ENCODE measurements at regions not wholly inside any gene's neighbourhood (a gene's known extent, or its start where the extent isn't known, plus 50 kb on each side); places are given as distances from the start of the nearest gene placed in this dataset.

DNA sequence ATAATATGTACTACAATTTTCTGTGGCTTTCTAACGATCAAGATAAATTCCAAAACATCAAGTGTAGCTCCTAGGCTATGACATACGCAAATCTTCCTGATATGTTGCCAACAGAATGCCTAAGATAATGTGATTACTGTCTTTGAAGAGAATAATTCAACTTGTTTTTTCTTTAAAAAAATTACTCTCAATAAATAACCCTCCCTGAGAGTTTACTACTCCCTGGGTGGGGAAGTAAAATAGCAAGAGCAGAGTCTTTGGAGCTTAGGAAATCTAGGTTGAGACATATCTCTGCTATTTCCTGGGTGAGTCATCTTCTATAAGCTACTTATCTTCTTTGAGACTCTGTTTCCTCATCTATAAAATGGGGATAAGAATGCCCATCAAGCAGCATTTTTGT, 201.2 kb downstream of the ACTL7B start:
- H3K27me3 ChIP-seq (ENCODE audit: insufficient read depth in 3 of 3, low read length in 2 of 3) = no peaks in the 10 kb centered on the region
- H3K9me3 ChIP-seq = peaks cover 10% of the 10 kb centered on the region
- no peak overlapping the region for H3K4me3 ChIP-seq
- H3K4me1 ChIP-seq = no peaks in the 10 kb centered on the region
- intact Hi-C loops (cut with DNase I) = no loop called here
- H3K36me3 ChIP-seq (ENCODE audit: insufficient read depth in 1 of 2, low read depth in 1 of 2) = no peaks in the 10 kb centered on the region
- DNase-seq (no peak), ATAC-seq (no peak)
- H3K27ac ChIP-seq = no peak overlapping the region
- no peak for TF ChIP-seq CTCF (IDR thresholded peaks at IDR 0.05)
- WGBS, 3 donors = 43 to 57% (median 44%) methylated on average over 2 of the region's 2 CpGs

GRCh38 chr9:108652851-108653250, 202.9 kb downstream of the ACTL7B start:
- H3K36me3 ChIP-seq (ENCODE audit: insufficient read depth in 1 of 2, low read depth in 1 of 2) = no peaks in the 10 kb centered on the region
- intact Hi-C loops (cut with DNase I) = no loop called here
- DNase-seq (no peak), ATAC-seq (no peak)
- H3K4me3 ChIP-seq = no peak overlapping the region
- no peak for TF ChIP-seq CTCF (IDR thresholded peaks at IDR 0.05)
- no peaks in the 10 kb centered on the region for H3K27me3 ChIP-seq (ENCODE audit: insufficient read depth in 3 of 3, low read length in 2 of 3)
- H3K4me1 ChIP-seq = no peaks in the 10 kb centered on the region
- H3K27ac ChIP-seq = no peak overlapping the region
- WGBS, 3 donors = 90 to 93% (median 91%) methylated on average over 3 of the region's 3 CpGs
- no peaks in the 10 kb centered on the region for H3K9me3 ChIP-seq

GRCh38 chr9:108650826-108651225, 205.0 kb downstream of the ACTL7B start:
- DNase-seq (no peak), ATAC-seq (no peak)
- no peaks in the 10 kb centered on the region for H3K36me3 ChIP-seq (ENCODE audit: insufficient read depth in 1 of 2, low read depth in 1 of 2)
- H3K27ac ChIP-seq = no peak overlapping the region
- intact Hi-C loops (cut with DNase I) = no loop called here
- H3K4me3 ChIP-seq = no peak overlapping the region
- no peaks in the 10 kb centered on the region for H3K4me1 ChIP-seq
- H3K9me3 ChIP-seq = no peaks in the 10 kb centered on the region
- no peak for TF ChIP-seq CTCF (IDR thresholded peaks at IDR 0.05)
- 24 to 72% (median 26%) methylated on average over 2 of the region's 2 CpGs for WGBS, 3 donors
- H3K27me3 ChIP-seq (ENCODE audit: insufficient read depth in 3 of 3, low read length in 2 of 3) = no peaks in the 10 kb centered on the region

DNA sequence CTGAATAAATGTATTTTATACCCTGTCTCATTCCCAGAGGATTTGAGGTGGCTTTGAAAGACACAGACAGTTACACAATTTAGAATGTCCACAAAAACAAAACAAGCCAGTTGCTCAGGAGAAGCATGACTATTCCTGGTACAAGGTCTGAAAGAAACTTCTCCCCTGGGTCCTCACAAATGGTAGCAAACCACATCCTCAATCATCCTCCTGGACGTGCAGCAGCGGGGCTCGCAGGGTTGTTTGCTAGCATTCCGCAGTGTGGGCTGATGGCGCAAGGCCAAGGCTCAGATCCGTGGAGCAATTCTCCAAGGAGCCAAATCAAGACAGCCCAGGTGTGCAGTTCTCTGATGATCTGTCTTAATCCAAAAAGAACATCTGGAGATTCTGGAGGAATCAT, 210.3 kb downstream of the ACTL7B start:
- no peaks in the 10 kb centered on the region for H3K27me3 ChIP-seq (ENCODE audit: insufficient read depth in 3 of 3, low read length in 2 of 3)
- DNase-seq (peak in 1 of 2 donors; percentile 16), ATAC-seq (no peak)
- no peaks in the 10 kb centered on the region for H3K4me1 ChIP-seq
- no peaks in the 10 kb centered on the region for H3K9me3 ChIP-seq
- no peak overlapping the region for H3K4me3 ChIP-seq
- H3K36me3 ChIP-seq (ENCODE audit: insufficient read depth in 1 of 2, low read depth in 1 of 2) = no peaks in the 10 kb centered on the region
- 18 to 25% (median 20%) methylated on average over 6 of the region's 6 CpGs for WGBS, 3 donors
- intact Hi-C loops (cut with DNase I) = no loop called here
- no peak overlapping the region for H3K27ac ChIP-seq
- TF ChIP-seq CTCF (IDR thresholded peaks at IDR 0.05) = no peak

DNA sequence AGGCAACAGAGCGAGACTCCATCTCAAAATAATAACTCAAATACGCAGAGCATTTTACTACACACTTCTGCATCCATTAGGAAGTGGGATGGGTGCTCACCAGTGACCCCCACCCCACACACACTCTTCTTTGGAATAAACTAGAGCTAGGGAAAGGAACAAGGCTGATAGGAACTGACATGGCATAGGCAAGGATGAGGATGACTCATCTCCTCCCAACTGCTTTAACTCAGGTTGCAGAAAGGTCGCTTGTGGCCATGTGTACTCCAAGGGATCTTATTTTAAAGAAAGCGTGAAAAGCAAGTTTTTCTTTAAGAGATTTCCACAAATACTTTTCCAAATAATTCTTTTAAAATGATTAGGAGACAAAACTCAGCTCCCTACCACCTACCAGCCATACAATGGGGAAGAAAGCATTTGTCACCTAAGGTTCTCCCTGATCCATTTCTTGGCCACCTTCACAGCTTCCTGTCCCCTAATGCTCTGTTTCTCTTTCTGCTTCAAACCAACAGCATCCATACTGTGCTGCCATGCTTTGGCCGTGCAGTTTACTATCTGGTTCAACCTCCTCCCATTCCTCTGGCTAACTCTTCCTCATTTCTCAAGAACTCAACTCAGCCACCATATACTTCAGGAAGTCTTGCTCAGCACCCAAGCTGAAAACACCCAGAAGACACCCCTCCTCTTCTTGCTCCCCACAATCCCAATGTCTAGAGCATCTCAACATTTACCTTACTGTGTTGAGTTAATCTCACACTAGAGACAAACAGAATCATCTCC, 211.9 kb downstream of the ACTL7B start:
- no peak for TF ChIP-seq CTCF (IDR thresholded peaks at IDR 0.05)
- intact Hi-C loops (cut with DNase I) = no loop called here
- DNase-seq = no peak
- Histone ChIP-seq H3K36me3 (ENCODE audit: insufficient read depth in 1 of 2, low read depth in 1 of 2) (no peaks in the 10 kb centered on the region), H3K27me3 (ENCODE audit: insufficient read depth in 3 of 3, low read length in 2 of 3) (no peaks in the 10 kb centered on the region), H3K4me3 (no peak overlapping the region), H3K9me3 (no peaks in the 10 kb centered on the region), H3K4me1 (no peaks in the 10 kb centered on the region), H3K27ac (no peak overlapping the region)
- 93 to 95% (median 93%) methylated on average over 5 of the region's 5 CpGs for WGBS, 3 donors
- no peak for ATAC-seq
